Keratinocyte (primary cell): ENCODE measurements at regions not wholly inside any gene's neighbourhood (a gene's known extent, or its start where the extent isn't known, plus 50 kb on each side); places are given as distances from the start of the nearest gene placed in this dataset.

Experiments
- CTCF ChIP-seq, 3 experiments: IDR thresholded peaks in 1 of 3; conservative IDR thresholded peaks in 1 of 3; optimal IDR thresholded peaks in 1 of 3; 2 replicates in 2 of 3; 3 replicates in 1 of 3; pipeline versions ENCODE3 to v1.5.1; 2011; ENCODE audit warnings: low read length in 3 of 3, mild to moderate bottlenecking in 3 of 3, moderate library complexity in 2 of 3, control low read depth in 1 of 3, inconsistent platforms in 1 of 3; ENCODE audit not compliant: insufficient read depth in 2 of 3; ENCODE audit errors: extremely low read depth in 1 of 3
- EZH2 ChIP-seq: IDR thresholded peaks from one replicate; pipeline ENCODE4 v1.6.1; 2012; ENCODE audit warnings: inconsistent platforms, mild to moderate bottlenecking, low read length, moderate library complexity

GRCh38 chr5:28567048-28567447, 1528.7 kb upstream of the CDH9 start:
- TF ChIP-seq CTCF (optimal IDR thresholded peaks at IDR 0.05 in 1 of 3, IDR thresholded peaks at IDR 0.05 in 1 of 3, conservative IDR thresholded peaks at IDR 0.05 in 1 of 3; ENCODE audit: extremely low read depth in 1 of 3, insufficient read depth in 2 of 3, low read length in 3 of 3) = no peak
- no peak for TF ChIP-seq EZH2
